CMK (cell line): ENCODE measurements at regions not wholly inside any gene's neighbourhood (a gene's known extent, or its start where the extent isn't known, plus 50 kb on each side); places are given as distances from the start of the nearest gene placed in this dataset.

ENCODE experiments used
- DNase-seq: peaks from one replicate; pipeline ENCODE4 v3.0.0-alpha.2; 2010; ENCODE audit warnings: low read depth

- no peak for DNase-seq
Measured at GRCh38 chr2:181114021-181114420, 133.6 kb downstream of the UBE2E3 start.

GRCh38 chr2:181116261-181116660, 135.9 kb downstream of the UBE2E3 start:
- no peak for DNase-seq

GRCh38 chr2:181117206-181117925, 137.0 kb downstream of the UBE2E3 start:
- DNase-seq, result no peak

- no peak for DNase-seq
Measured at GRCh38 chr2:181120625-181121024, 140.2 kb downstream of the UBE2E3 start.

- DNase-seq, result no peak
Measured at GRCh38 chr2:181121996-181122395, 141.6 kb downstream of the UBE2E3 start.

GRCh38 chr2:181122601-181123000, 142.2 kb downstream of the UBE2E3 start:
- DNase-seq, result no peak

- DNase-seq, result no peak
Measured at GRCh38 chr2:181123798-181124231, 143.4 kb downstream of the UBE2E3 start.

GRCh38 chr2:181124497-181124896, 144.1 kb downstream of the UBE2E3 start:
- DNase-seq, result no peak

GRCh38 chr2:181125359-181125758, 145.0 kb downstream of the UBE2E3 start:
- DNase-seq, result no peak

- no peak for DNase-seq
Measured at GRCh38 chr2:181126311-181126868, 146.0 kb downstream of the UBE2E3 start.

GRCh38 chr2:181128199-181128598, 147.8 kb downstream of the UBE2E3 start:
- no peak for DNase-seq

GRCh38 chr2:181129364-181130056, 149.1 kb downstream of the UBE2E3 start:
- no peak for DNase-seq

GRCh38 chr2:181130686-181131085, 150.3 kb downstream of the UBE2E3 start:
- no peak for DNase-seq

GRCh38 chr2:181131584-181131983, 151.2 kb downstream of the UBE2E3 start:
- no peak for DNase-seq

- no peak for DNase-seq
Measured at GRCh38 chr2:181138816-181139215, 158.4 kb downstream of the UBE2E3 start.

GRCh38 chr2:181139831-181140230, 159.4 kb downstream of the UBE2E3 start:
- no peak for DNase-seq

- no peak for DNase-seq
Measured at GRCh38 chr2:181140414-181140813, 160.0 kb downstream of the UBE2E3 start.

GRCh38 chr2:181140928-181141327, 160.5 kb downstream of the UBE2E3 start:
- no peak for DNase-seq

- no peak for DNase-seq
Measured at GRCh38 chr2:181141676-181142075, 161.3 kb downstream of the UBE2E3 start.

- DNase-seq, result no peak
Measured at GRCh38 chr2:181142514-181142913, 162.1 kb downstream of the UBE2E3 start.

- DNase-seq, result no peak
Measured at GRCh38 chr2:181143790-181144300, 163.4 kb downstream of the UBE2E3 start.

- no peak for DNase-seq
Measured at GRCh38 chr2:181145645-181146044, 165.2 kb downstream of the UBE2E3 start.

- DNase-seq, result no peak
Measured at GRCh38 chr2:181146171-181146570, 165.8 kb downstream of the UBE2E3 start.
